Activated CD8-positive, alpha-beta T cell treated with anti-CD3 and anti-CD28 coated beads, Interleukin-2, amount 10 ng/mL, durations not matched to agents 7 days and 5 days (primary cell): ENCODE measurements at regions not wholly inside any gene's neighbourhood (a gene's known extent, or its start where the extent isn't known, plus 50 kb on each side); places are given as distances from the start of the nearest gene placed in this dataset.

Source experiments
- ATAC-seq: fragments of 150-1000 bp; cut with Tn5 transposase; one replicate; pipeline ENCODE4 v1.10.0; 2021; ENCODE audit warnings: moderate library complexity
- CTCF ChIA-PET: fragments of 350-600 bp; sonication (Branson Sonifier 250); formaldehyde crosslinking; loops from one replicate; lab custom pipeline; 2021; ENCODE audit warnings: antibody characterized with exemption; lab: Charles Lee
- POLR2A ChIA-PET: fragments of 350-600 bp; sonication (Branson Sonifier 250); formaldehyde crosslinking; loops from one replicate; lab custom pipeline; 2021; ENCODE audit warnings: antibody characterized with exemption; lab: Charles Lee
- DNase-seq: peaks from one replicate; pipeline ENCODE4 v3.0.0-alpha.2; 2020
- H3K27ac Mint-ChIP-seq: one replicate; pipeline ENCODE4 v1.8.0; 2021; ENCODE audit warnings: mild to moderate bottlenecking, mixed read lengths
- H3K27me3 Mint-ChIP-seq: one replicate; pipeline ENCODE4 v1.8.0; 2021; ENCODE audit warnings: low read depth, mixed read lengths
- H3K36me3 Mint-ChIP-seq: one replicate; pipeline ENCODE4 v1.8.0; 2021; ENCODE audit warnings: low read depth, mixed read lengths
- H3K4me1 Mint-ChIP-seq: one replicate; pipeline ENCODE4 v1.8.0; 2021; ENCODE audit warnings: low read depth, mixed read lengths
- H3K4me3 Mint-ChIP-seq: one replicate; pipeline ENCODE4 v1.8.0; 2021; ENCODE audit warnings: mild to moderate bottlenecking, mixed read lengths
- H3K9me3 Mint-ChIP-seq: one replicate; pipeline ENCODE4 v1.8.0; 2022; ENCODE audit warnings: mixed read lengths; ENCODE audit not compliant: insufficient read depth

GRCh38 chr10:131825150-131825848 is 75.5 kb upstream of the PPP2R2D start:
- DNase-seq, result no peak
- Mint-ChIP-seq H3K36me3 (no peaks in the 10 kb centered on the region), H3K9me3 (no peaks in the 10 kb centered on the region), H3K27ac (no peak overlapping the region), H3K27me3 (no peaks in the 10 kb centered on the region), H3K4me3 (no peak overlapping the region), H3K4me1 (no peaks in the 10 kb centered on the region)
- POLR2A ChIA-PET, result no interaction called here
- CTCF ChIA-PET, result no interaction called here
- no peak for ATAC-seq

GRCh38 chr10:131825960-131826650 is 74.7 kb upstream of the PPP2R2D start:
- H3K9me3 Mint-ChIP-seq, result no peaks in the 10 kb centered on the region
- CTCF ChIA-PET, result no interaction called here
- H3K36me3 Mint-ChIP-seq, result no peaks in the 10 kb centered on the region
- no peaks in the 10 kb centered on the region for H3K27me3 Mint-ChIP-seq
- DNase-seq (no peak), ATAC-seq (no peak)
- no peaks in the 10 kb centered on the region for H3K4me1 Mint-ChIP-seq
- POLR2A ChIA-PET, result no interaction called here
- no peak overlapping the region for H3K27ac Mint-ChIP-seq
- H3K4me3 Mint-ChIP-seq, result no peak overlapping the region

- Mint-ChIP-seq H3K27ac (no peak overlapping the region), H3K9me3 (no peaks in the 10 kb centered on the region), H3K36me3 (no peaks in the 10 kb centered on the region), H3K4me1 (no peaks in the 10 kb centered on the region), H3K4me3 (no peak overlapping the region), H3K27me3 (no peaks in the 10 kb centered on the region)
- no peak for ATAC-seq
- ChIA-PET CTCF (no interaction called here), POLR2A (no interaction called here)
- no peak for DNase-seq
Measured at GRCh38 chr10:131829156-131829930, 71.5 kb upstream of the PPP2R2D start.

- Mint-ChIP-seq H3K36me3 (no peaks in the 10 kb centered on the region), H3K4me1 (no peaks in the 10 kb centered on the region), H3K27me3 (no peaks in the 10 kb centered on the region), H3K27ac (no peak overlapping the region), H3K4me3 (no peak overlapping the region), H3K9me3 (no peaks in the 10 kb centered on the region)
- DNase-seq, result no peak
- no peak for ATAC-seq
- POLR2A ChIA-PET, result no interaction called here
- CTCF ChIA-PET, result no interaction called here
Measured at GRCh38 chr10:131830446-131831130, 70.2 kb upstream of the PPP2R2D start.

GRCh38 chr10:131831561-131831960 is 69.2 kb upstream of the PPP2R2D start:
- Mint-ChIP-seq H3K4me3 (no peak overlapping the region), H3K4me1 (no peaks in the 10 kb centered on the region), H3K9me3 (no peaks in the 10 kb centered on the region), H3K27me3 (no peaks in the 10 kb centered on the region), H3K36me3 (no peaks in the 10 kb centered on the region), H3K27ac (no peak overlapping the region)
- DNase-seq (no peak), ATAC-seq (no peak)
- CTCF ChIA-PET, result no interaction called here
- POLR2A ChIA-PET, result no interaction called here

GRCh38 chr10:131832056-131832685 is 68.6 kb upstream of the PPP2R2D start:
- Mint-ChIP-seq H3K9me3 (no peaks in the 10 kb centered on the region), H3K27ac (no peak overlapping the region), H3K27me3 (no peaks in the 10 kb centered on the region), H3K36me3 (no peaks in the 10 kb centered on the region), H3K4me3 (no peak overlapping the region), H3K4me1 (no peaks in the 10 kb centered on the region)
- ChIA-PET POLR2A (no interaction called here), CTCF (no interaction called here)
- ATAC-seq (no peak), DNase-seq (no peak)

- H3K4me1 Mint-ChIP-seq, result no peaks in the 10 kb centered on the region
- POLR2A ChIA-PET, result no interaction called here
- DNase-seq (no peak), ATAC-seq (no peak)
- H3K27ac Mint-ChIP-seq, result no peak overlapping the region
- CTCF ChIA-PET, result no interaction called here
- H3K36me3 Mint-ChIP-seq, result no peaks in the 10 kb centered on the region
- no peaks in the 10 kb centered on the region for H3K9me3 Mint-ChIP-seq
- no peak overlapping the region for H3K4me3 Mint-ChIP-seq
- no peaks in the 10 kb centered on the region for H3K27me3 Mint-ChIP-seq
Measured at GRCh38 chr10:131833013-131833412, 67.8 kb upstream of the PPP2R2D start.

- H3K9me3 Mint-ChIP-seq, result no peaks in the 10 kb centered on the region
- DNase-seq (no peak), ATAC-seq (no peak)
Measured at GRCh38 chr10:131833446-131834080, 67.2 kb upstream of the PPP2R2D start.

GRCh38 chr10:131834152-131834810 is 66.5 kb upstream of the PPP2R2D start:
- no peak for ATAC-seq
- H3K36me3 Mint-ChIP-seq, result no peaks in the 10 kb centered on the region
- no peak for DNase-seq
- H3K4me1 Mint-ChIP-seq, result no peaks in the 10 kb centered on the region
- POLR2A ChIA-PET, result no interaction called here
- CTCF ChIA-PET, result no interaction called here
- H3K4me3 Mint-ChIP-seq, result no peak overlapping the region
- no peak overlapping the region for H3K27ac Mint-ChIP-seq
- H3K9me3 Mint-ChIP-seq, result no peaks in the 10 kb centered on the region
- H3K27me3 Mint-ChIP-seq, result peaks cover 2% of the 10 kb centered on the region

More at GRCh38 chr10:131833446-131834080, 67.2 kb upstream of the PPP2R2D start:
- ChIA-PET CTCF (no interaction called here), POLR2A (interaction anchor here (0.5 kb wide), 1 partner anchor 857 kb away, joined by 3 read pairs; no protein-coding TSS in a partner anchor)
- H3K27me3 Mint-ChIP-seq, result peaks cover 2% of the 10 kb centered on the region
- H3K4me3 Mint-ChIP-seq, result no peak overlapping the region
- no peaks in the 10 kb centered on the region for H3K4me1 Mint-ChIP-seq
- no peak overlapping the region for H3K27ac Mint-ChIP-seq
- no peaks in the 10 kb centered on the region for H3K36me3 Mint-ChIP-seq

GRCh38 chr10:131838966-131839742 is 61.7 kb upstream of the PPP2R2D start:
- Mint-ChIP-seq H3K9me3 (no peaks in the 10 kb centered on the region), H3K4me1 (no peaks in the 10 kb centered on the region), H3K27ac (no peak overlapping the region), H3K27me3 (peaks cover 2% of the 10 kb centered on the region), H3K36me3 (no peaks in the 10 kb centered on the region), H3K4me3 (no peak overlapping the region)
- ATAC-seq (no peak), DNase-seq (no peak)
- ChIA-PET CTCF (no interaction called here), POLR2A (no interaction called here)
